ENCODE measurements at regions not wholly inside any gene's neighbourhood (a gene's known extent, or its start where the extent isn't known, plus 50 kb on each side); places are given as distances from the start of the nearest gene placed in this dataset.

- TF ChIP-seq NFE2L2 (IDR thresholded peaks at IDR 0.05; ENCODE audit: low read depth, low read length): no peak
- no peak for TF ChIP-seq FOS (IDR thresholded peaks at IDR 0.05; ENCODE audit: low read depth, low read length)
- no peak for TF ChIP-seq RAD21 (IDR thresholded peaks at IDR 0.05; ENCODE audit: low read length)
- no peak overlapping the region for H4K91ac ChIP-seq (ENCODE audit: insufficient read depth, low read depth, low read length)
- no peak overlapping the region for H2AK9ac ChIP-seq (replicated peaks; ENCODE audit: low read depth, low read length, poor library complexity)
- POLR2A ChIA-PET (ENCODE audit: unreplicated experiment): no interaction called here
- no peak overlapping the region for H3K14ac ChIP-seq (replicated peaks; ENCODE audit: low read depth, low read length)
- peaks cover 21% of the 10 kb centered on the region for H3K36me3 ChIP-seq (ENCODE audit: control insufficient read depth, insufficient read depth, low read length)
- ATAC-seq (ENCODE audit: low read depth): no peak
- no peak overlapping the region for H3K27ac ChIP-seq (ENCODE audit: insufficient read depth, low read length)
- H3K79me1 ChIP-seq (ENCODE audit: low read depth in 1 of 2, low read length in 2 of 2): peaks cover 29 to 58% of the 10 kb centered on the region in 2 experiments
- H3K9me3 ChIP-seq (ENCODE audit: control insufficient read depth, insufficient read depth, low read length): no peaks in the 10 kb centered on the region
- no peak overlapping the region for H2BK20ac ChIP-seq (ENCODE audit: low read depth, low read length)
- in situ Hi-C loops (cut with MboI; ENCODE audit: low sequenced_read_pairs) (no loop called here), intact Hi-C loops (cut with micrococcal nuclease) (no loop called here), dilution Hi-C loops (cut with HindIII; ENCODE audit: low sequenced_read_pairs, unreplicated experiment) (no loop called here)
- H3K4me3 ChIP-seq (ENCODE audit: insufficient read depth, low read depth, low read length): no peak overlapping the region
- no peak overlapping the region for H3K23ac ChIP-seq (ENCODE audit: low read depth, low read length)
- H4K5ac ChIP-seq (ENCODE audit: low read depth, low read length): no peak overlapping the region
- H4K8ac ChIP-seq (ENCODE audit: low read depth in 2 of 2, low read length in 2 of 2): no peak overlapping the region
- H4K20me1 ChIP-seq (ENCODE audit: insufficient read depth, low read length): peaks cover 42% of the 10 kb centered on the region
- no TSS peak for BruUV-seq (replicated peaks)
- no peak overlapping the region for H2BK15ac ChIP-seq (ENCODE audit: low read depth, low read length)
- no peaks in the 10 kb centered on the region for H3K27me3 ChIP-seq (ENCODE audit: control insufficient read depth, insufficient read depth, low read length)
- H2BK5ac ChIP-seq (ENCODE audit: low read depth, low read length, poor library complexity, severe bottlenecking): no peak overlapping the region
- no peak overlapping the region for H3K4me2 ChIP-seq (ENCODE audit: low read depth, low read length)
- CTCF ChIA-PET: no interaction called here
- no peak overlapping the region for H3K4ac ChIP-seq (ENCODE audit: low read depth, low read length)
- no peak overlapping the region for H2AK5ac ChIP-seq (ENCODE audit: low read depth, low read length)
- H3K18ac ChIP-seq (ENCODE audit: low read depth, low read length): no peak overlapping the region
- H2BK120ac ChIP-seq (ENCODE audit: low read depth, low read length): no peak overlapping the region
- H3K56ac ChIP-seq (ENCODE audit: extremely low read depth, insufficient read depth, low read length): no peak overlapping the region
- peaks cover 15% of the 10 kb centered on the region for H3K9me1 ChIP-seq (ENCODE audit: insufficient read depth, low read length)
- H2AFZ ChIP-seq (replicated peaks; ENCODE audit: low read length, poor library complexity): no peak overlapping the region
- no peaks in the 10 kb centered on the region; the same call in 1 of the 2 replicates for H3K4me1 ChIP-seq (ENCODE audit: control insufficient read depth, insufficient read depth, low read length)
- no peak overlapping the region for H3K9ac ChIP-seq (ENCODE audit: low read depth, low read length)
- DNase-seq: no peak
These were observed 129.1 kb downstream of the BCL2L11 start for GRCh38 chr2:111249806-111250205.
